NOMO-1 (cell line): ENCODE measurements at regions not wholly inside any gene's neighbourhood (a gene's known extent, or its start where the extent isn't known, plus 50 kb on each side); places are given as distances from the start of the nearest gene placed in this dataset.

Source experiments
- DNase-seq, 2 experiments: peaks; one replicate each; lab custom pipeline; 2025; ENCODE audit not compliant: unreplicated experiment in 2 of 2; lab: John Stamatoyannopoulos, UW

- no peak for DNase-seq
Measured at GRCh38 chr21:16773206-16773605, 739.6 kb upstream of the CXADR start.

GRCh38 chr21:16775076-16775475 is 737.8 kb upstream of the CXADR start:
- DNase-seq, result no peak

GRCh38 chr21:16777041-16777720 is 735.7 kb upstream of the CXADR start:
- DNase-seq, result no peak

GRCh38 chr21:16788584-16788983 is 724.3 kb upstream of the CXADR start:
- DNase-seq, result no peak

GRCh38 chr21:16789636-16790035 is 723.2 kb upstream of the CXADR start:
- DNase-seq, result no peak

GRCh38 chr21:16792101-16792500 is 720.7 kb upstream of the CXADR start:
- DNase-seq, result no peak

- DNase-seq, result no peak
Measured at GRCh38 chr21:16794950-16795349, 717.9 kb upstream of the CXADR start.

- DNase-seq, result no peak
Measured at GRCh38 chr21:16796776-16797175, 716.1 kb upstream of the CXADR start.

GRCh38 chr21:16797540-16797939 is 715.3 kb upstream of the CXADR start:
- no peak for DNase-seq

GRCh38 chr21:16797966-16798365 is 714.9 kb upstream of the CXADR start:
- DNase-seq, result no peak

GRCh38 chr21:16800536-16801275 is 712.1 kb upstream of the CXADR start:
- no peak for DNase-seq

- DNase-seq, result no peak
Measured at GRCh38 chr21:16811011-16811410, 701.8 kb upstream of the CXADR start.

GRCh38 chr21:16811970-16812369 is 700.9 kb upstream of the CXADR start:
- DNase-seq, result no peak

GRCh38 chr21:16815243-16815642 is 697.6 kb upstream of the CXADR start:
- no peak for DNase-seq

- no peak for DNase-seq
Measured at GRCh38 chr21:16821588-16821987, 691.3 kb upstream of the CXADR start.

- DNase-seq, result no peak
Measured at GRCh38 chr21:16829532-16829931, 683.3 kb upstream of the CXADR start.

GRCh38 chr21:16832791-16833190 is 680.1 kb upstream of the CXADR start:
- DNase-seq, result no peak

GRCh38 chr21:16834791-16835190 is 678.1 kb upstream of the CXADR start:
- DNase-seq, result no peak

- no peak for DNase-seq
Measured at GRCh38 chr21:16837321-16837720, 675.5 kb upstream of the CXADR start.

- DNase-seq, result no peak
Measured at GRCh38 chr21:16837721-16838120, 675.1 kb upstream of the CXADR start.

GRCh38 chr21:16838331-16838730 is 674.5 kb upstream of the CXADR start:
- no peak for DNase-seq

GRCh38 chr21:16840538-16840937 is 672.3 kb upstream of the CXADR start:
- no peak for DNase-seq
